Mammary epithelial cell (primary cell): ENCODE measurements at regions not wholly inside any gene's neighbourhood (a gene's known extent, or its start where the extent isn't known, plus 50 kb on each side); places are given as distances from the start of the nearest gene placed in this dataset.

Experiments
- CTCF ChIP-seq, 2 donors: IDR thresholded peaks in 1 of 2; conservative IDR thresholded peaks in 1 of 2; 2 replicates each; pipeline ENCODE4 v1.5.1; 2011 to 2012; ENCODE audit warnings: inconsistent platforms in 2 of 2, low read length in 2 of 2, mild to moderate bottlenecking in 2 of 2, control low read depth in 1 of 2, low read depth in 1 of 2; ENCODE audit not compliant: insufficient read depth in 1 of 2; ENCODE audit errors: extremely low read depth in 1 of 2
- EZH2 ChIP-seq: IDR thresholded peaks from 2 replicates; pipeline ENCODE4 v1.6.1; 2012; ENCODE audit warnings: low read length, inconsistent platforms, borderline replicate concordance

- TF ChIP-seq CTCF (conservative IDR thresholded peaks at IDR 0.05 in 1 of 2, IDR thresholded peaks at IDR 0.05 in 1 of 2; ENCODE audit: extremely low read depth in 1 of 2, insufficient read depth in 1 of 2, low read depth in 1 of 2, low read length in 2 of 2): no peak
- TF ChIP-seq EZH2: no peak
These were observed 813.1 kb upstream of the HTR2C start for GRCh38 chrX:113770806-113771205.
